Right cardiac atrium (tissue), 5 donors: ENCODE measurements at regions not wholly inside any gene's neighbourhood (a gene's known extent, or its start where the extent isn't known, plus 50 kb on each side); places are given as distances from the start of the nearest gene placed in this dataset.

Experiments used
- ATAC-seq, 2 donors: fragments of 200-7000 bp; cut with Tn5 transposase; one replicate each; pipeline versions ENCODE4 v1.8.0 to v1.9.1; 2020; ENCODE audit warnings: moderate library complexity in 2 of 2, mild to moderate bottlenecking in 1 of 2
- DNase-seq, 3 donors: peaks; one replicate each; pipeline ENCODE4 v3.0.0-alpha.2; 2020
- H3K27ac ChIP-seq: one replicate; pipeline ENCODE4 v1.5.1; 2013; ENCODE audit warnings: mild to moderate bottlenecking, low read length, control low read depth, moderate library complexity
- H3K27me3 ChIP-seq: one replicate; pipeline ENCODE4 v1.6.1; 2013; ENCODE audit not compliant: control insufficient read depth, insufficient read depth
- H3K4me1 ChIP-seq: one replicate; pipeline ENCODE4 v1.6.1; 2013; ENCODE audit warnings: low read length; ENCODE audit not compliant: control insufficient read depth, insufficient read depth
- H3K4me3 ChIP-seq: one replicate; pipeline ENCODE4 v1.5.1; 2013; ENCODE audit warnings: low read length, control low read depth
- H3K9me3 ChIP-seq: one replicate; pipeline ENCODE4 v1.6.1; 2013; ENCODE audit warnings: low read length; ENCODE audit not compliant: control insufficient read depth
- WGBS: extraction: QIAGEN DNeasy Blood & Tissue Kit; methylation state at CpG from one replicate; pipeline ENCODE4 v1.1.7; 2013; 5-methylcytosine and 5-hydroxymethylcytosine counted together
- intact Hi-C, 4 donors: fragments of 100-400 bp; cut with DNase I; formaldehyde crosslinking; loops; one replicate each; pipeline versions ENCODE4 v1.11.0 to v1.14.0; 2022 to 2023
- donor health status: healthy with polysubstance abuse.
- donor health status: DM: no; HTN: yes; CAD: no.
- donor health status: DM: no; HTN: no; CAD: no.
- donor health status: DM: no; HTN: yes; CAD: no; lungs with severe emphysema.
- donor health status: DM: yes; HTN: yes; CAD: no.

GRCh38 chr1:36656271-36656670 is 173.6 kb upstream of the CSF3R start:
- 56% methylated on average over 2 of the region's 2 CpGs for WGBS
- Histone ChIP-seq H3K27me3 (peaks cover 4% of the 10 kb centered on the region), H3K27ac (no peak overlapping the region), H3K4me3 (no peak overlapping the region), H3K9me3 (no peaks in the 10 kb centered on the region), H3K4me1 (no peaks in the 10 kb centered on the region)
- intact Hi-C loops = no loop called here
- no peak for ATAC-seq
- DNase-seq = no peak

- no peak for DNase-seq
- no peak for ATAC-seq
- no peaks in the 10 kb centered on the region for H3K9me3 ChIP-seq
- no peak overlapping the region for H3K27ac ChIP-seq
- H3K4me3 ChIP-seq = no peak overlapping the region
- H3K27me3 ChIP-seq = peaks cover 4% of the 10 kb centered on the region
- no peaks in the 10 kb centered on the region for H3K4me1 ChIP-seq
- intact Hi-C loops = no loop called here
- WGBS = 65% methylated on average over 4 of the region's 4 CpGs
These were observed 171.9 kb upstream of the CSF3R start for GRCh38 chr1:36654586-36654985.

GRCh38 chr1:36653850-36654249 is 171.1 kb upstream of the CSF3R start:
- DNase-seq (peak; percentile 57 to 77 (median 77)), ATAC-seq (peak; percentile 68 to 69)
- no peak overlapping the region for H3K27ac ChIP-seq
- no peaks in the 10 kb centered on the region for H3K4me1 ChIP-seq
- no peak overlapping the region for H3K4me3 ChIP-seq
- intact Hi-C loops = no loop called here
- WGBS = 31% methylated on average over 8 of the region's 8 CpGs
- H3K27me3 ChIP-seq = peaks cover 4% of the 10 kb centered on the region
- H3K9me3 ChIP-seq = no peaks in the 10 kb centered on the region

- intact Hi-C loops = no loop called here
- Histone ChIP-seq H3K9me3 (no peaks in the 10 kb centered on the region), H3K4me1 (no peaks in the 10 kb centered on the region), H3K27me3 (peaks cover 4% of the 10 kb centered on the region), H3K27ac (no peak overlapping the region), H3K4me3 (no peak overlapping the region)
- ATAC-seq = no peak
- DNase-seq = no peak
- 83% methylated on average over 2 of the region's 2 CpGs for WGBS
These were observed 169.9 kb upstream of the CSF3R start for GRCh38 chr1:36652586-36652985.

GRCh38 chr1:36652011-36652410 is 169.3 kb upstream of the CSF3R start:
- H3K27me3 ChIP-seq = peaks cover 1% of the 10 kb centered on the region
- intact Hi-C loops = no loop called here
- WGBS = 63% methylated on average over 2 of the region's 2 CpGs
- DNase-seq = no peak
- no peak overlapping the region for H3K4me3 ChIP-seq
- ATAC-seq = no peak
- H3K4me1 ChIP-seq = no peaks in the 10 kb centered on the region
- H3K27ac ChIP-seq = no peak overlapping the region
- H3K9me3 ChIP-seq = no peaks in the 10 kb centered on the region

GRCh38 chr1:36651176-36651910 is 168.6 kb upstream of the CSF3R start:
- intact Hi-C loops = no loop called here
- no peak overlapping the region for H3K27ac ChIP-seq
- ATAC-seq (no peak), DNase-seq (no peak)
- H3K9me3 ChIP-seq = no peaks in the 10 kb centered on the region
- no peaks in the 10 kb centered on the region for H3K27me3 ChIP-seq
- no peaks in the 10 kb centered on the region for H3K4me1 ChIP-seq
- H3K4me3 ChIP-seq = no peak overlapping the region
- WGBS = 67% methylated on average over 3 of the region's 3 CpGs

- intact Hi-C loops = no loop called here
- no peak overlapping the region for H3K27ac ChIP-seq
- H3K4me1 ChIP-seq = no peaks in the 10 kb centered on the region
- peak; percentile 53 to 86 (median 72) for DNase-seq
- WGBS = 39% methylated on average over 14 of the region's 14 CpGs
- ATAC-seq = peak in 1 of 2 donors; percentile 69
- H3K9me3 ChIP-seq = no peaks in the 10 kb centered on the region
- H3K4me3 ChIP-seq = no peak overlapping the region
- H3K27me3 ChIP-seq = no peaks in the 10 kb centered on the region
These were observed 167.7 kb upstream of the CSF3R start for GRCh38 chr1:36650200-36651065.

- H3K9me3 ChIP-seq = no peaks in the 10 kb centered on the region
- no peak for ATAC-seq
- no peaks in the 10 kb centered on the region for H3K4me1 ChIP-seq
- H3K4me3 ChIP-seq = no peak overlapping the region
- intact Hi-C loops = no loop called here
- no peaks in the 10 kb centered on the region for H3K27me3 ChIP-seq
- H3K27ac ChIP-seq = no peak overlapping the region
- no peak for DNase-seq
- WGBS = 38% methylated on average over 10 of the region's 10 CpGs
These were observed 163.2 kb upstream of the CSF3R start for GRCh38 chr1:36645867-36646266.

- Histone ChIP-seq H3K9me3 (no peaks in the 10 kb centered on the region), H3K4me1 (no peaks in the 10 kb centered on the region), H3K27ac (no peak overlapping the region), H3K27me3 (no peaks in the 10 kb centered on the region), H3K4me3 (no peak overlapping the region)
- 72% methylated on average over 7 of the region's 7 CpGs for WGBS
- intact Hi-C loops = no loop called here
- DNase-seq = no peak
- ATAC-seq = no peak
These were observed 161.8 kb upstream of the CSF3R start for GRCh38 chr1:36644556-36644955.

- WGBS = 73% methylated on average over 13 of the region's 13 CpGs
- ATAC-seq (no peak), DNase-seq (no peak)
- no peaks in the 10 kb centered on the region for H3K4me1 ChIP-seq
- H3K4me3 ChIP-seq = no peak overlapping the region
- no peaks in the 10 kb centered on the region for H3K9me3 ChIP-seq
- H3K27me3 ChIP-seq = no peaks in the 10 kb centered on the region
- intact Hi-C loops = no loop called here
- H3K27ac ChIP-seq = no peak overlapping the region
These were observed 160.9 kb upstream of the CSF3R start for GRCh38 chr1:36643371-36644270.

GRCh38 chr1:36642802-36643201 is 160.1 kb upstream of the CSF3R start:
- H3K9me3 ChIP-seq = no peaks in the 10 kb centered on the region
- intact Hi-C loops = no loop called here
- DNase-seq (no peak), ATAC-seq (no peak)
- no peak overlapping the region for H3K4me3 ChIP-seq
- H3K27me3 ChIP-seq = no peaks in the 10 kb centered on the region
- 91% methylated on average over 2 of the region's 2 CpGs for WGBS
- no peak overlapping the region for H3K27ac ChIP-seq
- H3K4me1 ChIP-seq = no peaks in the 10 kb centered on the region
